Osteoblast (primary cell): ENCODE measurements at regions not wholly inside any gene's neighbourhood (a gene's known extent, or its start where the extent isn't known, plus 50 kb on each side); places are given as distances from the start of the nearest gene placed in this dataset.

Experiments
- DNase-seq: peaks from one replicate; pipeline ENCODE4 v3.0.0; 2011; ENCODE audit warnings: low spot score, mixed read lengths; ENCODE audit not compliant: insufficient read length; ENCODE audit errors: missing footprints
- H2AFZ ChIP-seq: 2 replicates; pipeline ENCODE4 v1.6.0; 2011; ENCODE audit warnings: mild to moderate bottlenecking, low read length
- H3K27ac ChIP-seq: 2 replicates; pipeline ENCODE4 v1.5.1; 2011; ENCODE audit warnings: mild to moderate bottlenecking, low read depth, low read length, moderate library complexity
- H3K27me3 ChIP-seq: 2 replicates; pipeline ENCODE4 v1.6.0; 2012; ENCODE audit warnings: mild to moderate bottlenecking, control low read depth, inconsistent platforms, low read length, moderate library complexity; ENCODE audit not compliant: insufficient read depth
- H3K36me3 ChIP-seq: 2 replicates; pipeline ENCODE4 v1.5.1; 2011; ENCODE audit warnings: mild to moderate bottlenecking, low read length, control low read depth, moderate library complexity; ENCODE audit not compliant: insufficient read depth
- H3K4me1 ChIP-seq: 2 replicates; pipeline ENCODE4 v1.5.1; 2011; ENCODE audit warnings: mild to moderate bottlenecking, low read length, control low read depth, moderate library complexity; ENCODE audit not compliant: insufficient read depth
- H3K4me2 ChIP-seq: 2 replicates; pipeline ENCODE4 v1.6.0; 2011; ENCODE audit warnings: mild to moderate bottlenecking, low read length; ENCODE audit not compliant: insufficient read depth
- H3K4me3 ChIP-seq: fragments of 200-600 bp; sonication (generic); 3 replicates; pipeline ENCODE4 v1.5.1; 2012; ENCODE audit warnings: mild to moderate bottlenecking, low read length, inconsistent platforms; ENCODE audit not compliant: insufficient read depth
- H3K79me2 ChIP-seq: 2 replicates; pipeline ENCODE4 v1.6.0; 2012; ENCODE audit warnings: mild to moderate bottlenecking, low read length, control low read depth, inconsistent platforms; ENCODE audit not compliant: insufficient read depth
- H3K9me3 ChIP-seq: 2 replicates; pipeline ENCODE4 v1.5.1; 2011; ENCODE audit warnings: low read depth, low read length, control low read depth
- H4K20me1 ChIP-seq: 2 replicates; pipeline ENCODE4 v1.6.0; 2012; ENCODE audit warnings: mild to moderate bottlenecking, low read length, control low read depth; ENCODE audit not compliant: insufficient read depth
- TF ChIP-seq, protein P1 (sequence below): IDR thresholded peaks from 2 replicates; pipeline ENCODE4 v1.5.1; 2011; ENCODE audit warnings: mild to moderate bottlenecking, low read depth, low read length, moderate library complexity; ENCODE audit errors: extremely low read depth

GRCh38 chr20:57102566-57102965 is 163.9 kb downstream of the BMP7 start:
- no peaks in the 10 kb centered on the region for H3K9me3 ChIP-seq
- no peak overlapping the region for H3K27ac ChIP-seq
- H3K79me2 ChIP-seq: no peaks in the 10 kb centered on the region
- H3K4me1 ChIP-seq: no peaks in the 10 kb centered on the region
- no peak overlapping the region for H2AFZ ChIP-seq
- no peak for DNase-seq
- H3K4me2 ChIP-seq: no peak overlapping the region
- TF ChIP-seq, protein P1, sequence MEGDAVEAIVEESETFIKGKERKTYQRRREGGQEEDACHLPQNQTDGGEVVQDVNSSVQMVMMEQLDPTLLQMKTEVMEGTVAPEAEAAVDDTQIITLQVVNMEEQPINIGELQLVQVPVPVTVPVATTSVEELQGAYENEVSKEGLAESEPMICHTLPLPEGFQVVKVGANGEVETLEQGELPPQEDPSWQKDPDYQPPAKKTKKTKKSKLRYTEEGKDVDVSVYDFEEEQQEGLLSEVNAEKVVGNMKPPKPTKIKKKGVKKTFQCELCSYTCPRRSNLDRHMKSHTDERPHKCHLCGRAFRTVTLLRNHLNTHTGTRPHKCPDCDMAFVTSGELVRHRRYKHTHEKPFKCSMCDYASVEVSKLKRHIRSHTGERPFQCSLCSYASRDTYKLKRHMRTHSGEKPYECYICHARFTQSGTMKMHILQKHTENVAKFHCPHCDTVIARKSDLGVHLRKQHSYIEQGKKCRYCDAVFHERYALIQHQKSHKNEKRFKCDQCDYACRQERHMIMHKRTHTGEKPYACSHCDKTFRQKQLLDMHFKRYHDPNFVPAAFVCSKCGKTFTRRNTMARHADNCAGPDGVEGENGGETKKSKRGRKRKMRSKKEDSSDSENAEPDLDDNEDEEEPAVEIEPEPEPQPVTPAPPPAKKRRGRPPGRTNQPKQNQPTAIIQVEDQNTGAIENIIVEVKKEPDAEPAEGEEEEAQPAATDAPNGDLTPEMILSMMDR: no peak
- no peaks in the 10 kb centered on the region for H3K36me3 ChIP-seq
- no peak overlapping the region for H3K4me3 ChIP-seq
- H4K20me1 ChIP-seq: no peaks in the 10 kb centered on the region
- H3K27me3 ChIP-seq: no peaks in the 10 kb centered on the region

- TF ChIP-seq, protein P1: no peak
- H3K4me3 ChIP-seq: no peak overlapping the region
Measured at GRCh38 chr20:57103146-57103800, 163.2 kb downstream of the BMP7 start.

GRCh38 chr20:57104113-57104512 is 162.3 kb downstream of the BMP7 start:
- H3K27me3 ChIP-seq: no peaks in the 10 kb centered on the region
- H4K20me1 ChIP-seq: no peaks in the 10 kb centered on the region
- H3K36me3 ChIP-seq: no peaks in the 10 kb centered on the region
- TF ChIP-seq, protein P1: no peak
- H3K4me3 ChIP-seq: no peak overlapping the region
- no peak overlapping the region for H3K27ac ChIP-seq
- H3K79me2 ChIP-seq: no peaks in the 10 kb centered on the region
- H3K9me3 ChIP-seq: no peaks in the 10 kb centered on the region
- no peak overlapping the region for H2AFZ ChIP-seq
- no peaks in the 10 kb centered on the region for H3K4me1 ChIP-seq
- no peak overlapping the region for H3K4me2 ChIP-seq
- DNase-seq: no peak

More at GRCh38 chr20:57103146-57103800, 163.2 kb downstream of the BMP7 start:
- Histone ChIP-seq H3K27ac (no peak overlapping the region), H3K9me3 (no peaks in the 10 kb centered on the region), H2AFZ (no peak overlapping the region), H3K36me3 (no peaks in the 10 kb centered on the region), H3K4me1 (no peaks in the 10 kb centered on the region), H3K4me2 (no peak overlapping the region), H3K79me2 (no peaks in the 10 kb centered on the region), H4K20me1 (no peaks in the 10 kb centered on the region), H3K27me3 (no peaks in the 10 kb centered on the region)
- DNase-seq: no peak

DNA sequence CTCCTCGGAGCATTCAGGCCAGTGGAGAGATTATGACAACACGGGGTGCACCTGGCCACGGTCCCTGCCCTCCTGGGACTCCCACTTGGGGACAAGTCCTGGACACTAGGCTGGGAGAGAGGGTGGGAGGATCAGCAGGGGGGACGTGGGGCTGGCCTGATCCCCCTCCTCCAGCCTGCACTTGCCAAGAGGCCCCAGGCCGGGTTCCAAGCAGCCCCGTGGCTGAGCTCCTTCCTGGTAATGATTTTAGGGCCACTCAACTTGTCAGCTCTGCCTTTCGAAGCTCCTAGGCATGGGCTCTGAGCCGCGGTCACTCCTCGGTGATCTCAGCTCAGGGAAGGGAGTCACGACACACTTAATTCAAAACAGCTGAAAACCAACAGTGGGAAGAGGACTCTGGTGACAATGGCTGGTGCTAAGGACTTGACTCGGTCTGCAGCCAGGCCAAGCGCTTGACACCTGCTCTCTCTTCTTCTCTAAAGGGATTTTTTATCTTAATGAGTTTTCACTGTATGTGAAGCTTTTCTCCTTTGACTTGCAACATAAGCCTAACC is 161.7 kb downstream of the BMP7 start:
- DNase-seq: no peak
- Histone ChIP-seq H3K4me2 (no peak overlapping the region), H3K36me3 (no peaks in the 10 kb centered on the region), H3K27me3 (no peaks in the 10 kb centered on the region), H3K4me1 (no peaks in the 10 kb centered on the region), H3K79me2 (no peaks in the 10 kb centered on the region), H3K9me3 (no peaks in the 10 kb centered on the region), H4K20me1 (no peaks in the 10 kb centered on the region), H3K4me3 (no peak overlapping the region), H2AFZ (no peak overlapping the region), H3K27ac (no peak overlapping the region)
- TF ChIP-seq, protein P1: no peak
